ENCODE measurements at regions not wholly inside any gene's neighbourhood (a gene's known extent, or its start where the extent isn't known, plus 50 kb on each side); places are given as distances from the start of the nearest gene placed in this dataset.
A peak's percentile ranks its signal among the peaks of the same experiment; 100 is the strongest.

DNA sequence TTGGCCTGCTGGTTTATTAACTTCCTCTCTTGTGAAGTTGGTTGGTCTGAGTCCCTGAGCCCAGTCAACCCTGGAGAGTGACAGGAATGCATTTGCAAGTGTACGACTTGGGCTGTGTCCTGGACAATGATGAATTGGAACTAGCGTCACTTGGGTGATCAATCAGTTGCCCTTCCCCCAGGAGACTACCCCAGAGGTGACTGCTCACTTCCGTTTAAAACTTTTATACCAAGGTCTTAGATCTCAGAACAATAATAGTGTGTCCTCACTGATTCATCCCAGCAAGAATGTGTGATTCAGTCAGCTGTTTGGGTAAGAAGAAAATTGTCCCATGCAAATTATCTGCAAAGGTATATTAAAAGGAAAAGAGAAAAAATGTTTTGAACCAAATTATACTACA lies 102.9 kb upstream of the ARMC3 start:
- TF ChIP-seq, protein P1, sequence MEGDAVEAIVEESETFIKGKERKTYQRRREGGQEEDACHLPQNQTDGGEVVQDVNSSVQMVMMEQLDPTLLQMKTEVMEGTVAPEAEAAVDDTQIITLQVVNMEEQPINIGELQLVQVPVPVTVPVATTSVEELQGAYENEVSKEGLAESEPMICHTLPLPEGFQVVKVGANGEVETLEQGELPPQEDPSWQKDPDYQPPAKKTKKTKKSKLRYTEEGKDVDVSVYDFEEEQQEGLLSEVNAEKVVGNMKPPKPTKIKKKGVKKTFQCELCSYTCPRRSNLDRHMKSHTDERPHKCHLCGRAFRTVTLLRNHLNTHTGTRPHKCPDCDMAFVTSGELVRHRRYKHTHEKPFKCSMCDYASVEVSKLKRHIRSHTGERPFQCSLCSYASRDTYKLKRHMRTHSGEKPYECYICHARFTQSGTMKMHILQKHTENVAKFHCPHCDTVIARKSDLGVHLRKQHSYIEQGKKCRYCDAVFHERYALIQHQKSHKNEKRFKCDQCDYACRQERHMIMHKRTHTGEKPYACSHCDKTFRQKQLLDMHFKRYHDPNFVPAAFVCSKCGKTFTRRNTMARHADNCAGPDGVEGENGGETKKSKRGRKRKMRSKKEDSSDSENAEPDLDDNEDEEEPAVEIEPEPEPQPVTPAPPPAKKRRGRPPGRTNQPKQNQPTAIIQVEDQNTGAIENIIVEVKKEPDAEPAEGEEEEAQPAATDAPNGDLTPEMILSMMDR (IDR thresholded peaks at IDR 0.05): no peak
- TF ChIP-seq CHD2 (IDR thresholded peaks at IDR 0.05; ENCODE audit: low read length, partially characterized antibody): no peak
- TF ChIP-seq EP300 (IDR thresholded peaks at IDR 0.05; ENCODE audit: borderline replicate concordance in 1 of 2, low read depth in 1 of 2, low read length in 1 of 2): no peak
- TF ChIP-seq RAD21 (IDR thresholded peaks at IDR 0.05; ENCODE audit: low read length): no peak
- no peak for TF ChIP-seq EZH2phosphoT487 (IDR thresholded peaks at IDR 0.05; ENCODE audit: borderline replicate concordance, low read depth)
- TF ChIP-seq JUND (IDR thresholded peaks at IDR 0.05): 0 out of 2 replicates have a peak, but pooled peaks have one; percentile 35
- no peak for TF ChIP-seq MEF2A (IDR thresholded peaks at IDR 0.05; ENCODE audit: borderline replicate concordance, low read depth)
- TF ChIP-seq, protein P2, sequence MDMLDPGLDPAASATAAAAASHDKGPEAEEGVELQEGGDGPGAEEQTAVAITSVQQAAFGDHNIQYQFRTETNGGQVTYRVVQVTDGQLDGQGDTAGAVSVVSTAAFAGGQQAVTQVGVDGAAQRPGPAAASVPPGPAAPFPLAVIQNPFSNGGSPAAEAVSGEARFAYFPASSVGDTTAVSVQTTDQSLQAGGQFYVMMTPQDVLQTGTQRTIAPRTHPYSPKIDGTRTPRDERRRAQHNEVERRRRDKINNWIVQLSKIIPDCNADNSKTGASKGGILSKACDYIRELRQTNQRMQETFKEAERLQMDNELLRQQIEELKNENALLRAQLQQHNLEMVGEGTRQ (IDR thresholded peaks at IDR 0.05; ENCODE audit: borderline replicate concordance, low read depth, low read length): no peak
- TF ChIP-seq POLR2AphosphoS5 (IDR thresholded peaks at IDR 0.05; ENCODE audit: low read depth, low read length): no peak
- 0 out of 2 replicates have a peak, but pooled peaks have one; percentile 11 for TF ChIP-seq NFIC (IDR thresholded peaks at IDR 0.05; ENCODE audit: borderline replicate concordance)
- peak; percentile 30; the same call in 1 of the 2 replicates for TF ChIP-seq TEAD4 (IDR thresholded peaks at IDR 0.05; ENCODE audit: borderline replicate concordance, insufficient read depth)
- TF ChIP-seq GABPA (IDR thresholded peaks at IDR 0.05; ENCODE audit: low read depth): no peak
- no peak for TF ChIP-seq TAF1 (IDR thresholded peaks at IDR 0.05; ENCODE audit: borderline replicate concordance, low read depth, low read length)
- no peak for TF ChIP-seq RXRA (IDR thresholded peaks at IDR 0.05; ENCODE audit: borderline replicate concordance, low read depth)

Data from SK-N-SH (cell line).